HG03159 (cell line): ENCODE measurements at regions not wholly inside any gene's neighbourhood (a gene's known extent, or its start where the extent isn't known, plus 50 kb on each side); places are given as distances from the start of the nearest gene placed in this dataset.

Experiments used
- ATAC-seq: cut with Tn5 transposase; IDR thresholded peaks from one replicate; pipeline ENCODE4 v1.9.1; 2021; ENCODE audit warnings: mild to moderate bottlenecking, moderate library complexity; ENCODE audit not compliant: unreplicated experiment

DNA sequence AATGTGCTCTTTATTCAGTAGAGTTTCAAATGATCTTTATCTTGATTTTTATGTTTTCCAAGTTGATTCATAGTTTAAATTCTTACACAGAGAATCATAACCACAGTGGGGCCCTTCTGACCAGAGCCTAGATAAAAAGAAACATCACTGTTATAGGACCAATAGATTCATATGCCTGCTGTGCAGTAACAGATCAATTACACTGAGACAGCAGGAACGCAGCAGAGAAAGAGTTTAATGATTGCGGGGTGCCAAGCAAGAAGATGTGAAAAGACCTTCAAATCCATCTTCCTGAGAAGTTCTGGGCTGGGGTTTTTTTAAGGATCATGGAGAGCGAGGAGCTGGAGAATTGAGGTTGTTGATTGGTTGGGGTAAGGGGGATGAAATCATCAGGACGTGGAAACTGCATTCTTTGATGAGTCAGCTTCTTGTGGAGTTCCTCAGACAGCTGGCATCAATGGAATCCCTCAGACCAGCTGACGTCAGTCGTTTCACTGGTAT, 346.6 kb downstream of the TBC1D4 start:
- ATAC-seq: no peak

DNA sequence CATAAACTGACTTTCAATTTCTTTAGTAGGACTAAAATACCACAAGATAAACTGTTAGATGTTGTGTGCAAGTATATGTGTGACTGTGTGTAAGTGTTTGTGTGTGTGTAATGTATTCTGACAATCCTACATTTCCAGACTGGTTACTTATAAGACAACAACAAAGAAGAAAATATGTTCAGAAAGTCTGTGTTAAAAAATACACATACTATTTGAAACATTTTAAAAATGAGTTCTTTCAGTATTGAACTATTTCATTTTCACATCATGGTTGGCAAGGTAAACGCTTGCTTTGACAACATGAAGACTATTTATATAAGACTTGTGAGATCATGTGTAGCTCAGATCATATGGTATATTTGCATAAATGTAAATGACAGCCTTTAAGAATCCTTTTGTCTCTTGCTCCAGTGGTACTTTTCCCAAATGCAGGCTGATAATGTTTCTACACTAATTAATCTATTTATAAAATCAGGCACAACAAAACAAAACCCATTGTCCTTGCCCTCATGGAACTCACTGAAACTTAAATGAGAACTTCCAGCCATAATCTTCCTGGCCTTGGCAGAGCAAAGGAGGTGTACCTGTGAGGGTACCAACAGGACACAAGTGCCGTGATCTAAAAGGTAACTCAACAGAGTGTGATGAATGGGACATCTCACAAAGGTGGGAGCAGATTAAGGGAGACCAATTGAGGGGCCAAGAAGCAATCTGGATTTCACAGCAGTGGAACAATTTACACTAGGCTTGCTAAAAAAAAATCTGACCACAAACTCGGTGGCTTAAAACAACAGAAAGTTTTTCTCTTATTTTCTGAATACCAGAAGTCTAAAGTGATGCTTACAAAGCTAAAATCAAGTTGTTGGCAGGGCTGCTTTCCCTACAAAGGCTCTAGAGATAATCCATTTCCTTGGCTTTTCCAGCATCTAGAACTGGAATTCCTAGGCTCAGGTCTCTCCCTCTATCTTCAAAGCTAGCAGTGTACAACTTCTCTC, 349.0 kb downstream of the TBC1D4 start:
- no peak for ATAC-seq

DNA sequence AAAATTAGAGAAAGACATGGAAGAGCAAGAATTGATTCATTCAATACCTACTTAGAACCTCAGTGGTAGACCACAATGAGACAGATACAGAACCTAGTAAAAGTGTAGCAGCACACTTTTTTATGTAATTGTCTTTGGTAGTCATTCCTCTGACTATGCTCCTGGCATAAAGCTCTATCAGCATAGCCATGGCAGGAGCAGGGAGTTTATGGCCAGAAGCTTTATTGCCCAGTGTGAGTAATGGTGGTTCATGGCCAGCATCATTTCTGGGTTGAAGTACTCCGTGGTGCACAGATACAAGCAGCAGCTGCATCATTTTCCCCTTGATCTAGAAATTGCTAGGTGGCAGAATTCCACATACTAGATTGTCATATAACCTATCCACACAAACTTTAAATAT, 352.6 kb downstream of the TBC1D4 start:
- ATAC-seq: no peak

DNA sequence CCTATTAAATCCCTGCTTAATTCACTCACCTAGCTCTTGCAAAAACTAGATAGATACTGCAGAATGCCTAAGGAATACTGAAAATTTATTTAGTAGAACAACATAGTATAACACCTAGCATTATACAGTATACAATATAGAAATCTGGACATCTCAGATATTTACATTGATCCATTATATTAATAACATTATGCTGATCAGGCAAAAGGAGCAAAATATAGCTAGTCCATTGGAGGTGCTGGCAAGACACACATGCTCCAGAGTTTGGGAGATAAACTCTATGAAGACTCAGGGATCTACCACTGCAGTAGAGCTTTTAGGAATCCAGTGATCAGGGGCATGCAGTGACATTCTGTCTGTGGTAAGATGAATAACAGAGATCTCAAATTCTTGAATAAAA, 357.6 kb downstream of the TBC1D4 start:
- ATAC-seq: no peak

DNA sequence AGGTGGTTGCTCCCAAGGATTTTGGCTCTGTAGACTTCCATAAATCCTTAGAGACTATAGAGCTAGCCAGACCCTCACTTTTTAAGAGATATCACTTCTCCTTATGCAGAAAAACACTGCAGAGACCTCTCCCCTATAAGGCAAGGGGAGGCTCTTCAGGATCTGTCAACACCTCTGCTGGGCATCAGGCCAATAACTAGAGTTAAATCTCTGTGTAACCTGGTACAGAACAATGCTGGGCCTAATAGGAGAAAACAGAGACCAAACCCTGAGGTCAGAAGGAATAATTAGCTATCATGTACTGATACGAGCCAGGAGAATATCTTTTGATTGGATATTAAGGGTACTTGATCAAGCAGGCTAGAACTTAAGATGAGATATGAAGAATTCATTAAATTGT, 358.5 kb downstream of the TBC1D4 start:
- ATAC-seq: no peak

DNA sequence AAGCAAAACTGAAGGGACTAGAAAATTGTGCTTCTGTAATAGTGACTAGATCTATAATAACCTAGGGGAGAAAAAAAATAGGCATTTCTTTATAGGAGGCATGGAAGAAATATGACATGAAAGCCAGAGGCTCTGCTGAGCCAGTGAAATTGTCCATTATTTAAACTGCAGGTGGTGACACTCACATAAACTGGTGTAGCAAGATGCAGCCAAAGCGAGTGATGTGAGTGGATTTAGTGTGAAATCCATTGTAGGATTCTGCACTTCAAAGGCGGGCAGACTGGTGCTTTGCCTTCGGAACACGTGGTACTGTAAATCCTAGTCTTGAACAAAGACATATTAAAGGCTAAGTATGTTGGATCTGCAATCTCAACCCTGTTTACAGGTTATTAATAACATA, 361.9 kb downstream of the TBC1D4 start:
- no peak for ATAC-seq

DNA sequence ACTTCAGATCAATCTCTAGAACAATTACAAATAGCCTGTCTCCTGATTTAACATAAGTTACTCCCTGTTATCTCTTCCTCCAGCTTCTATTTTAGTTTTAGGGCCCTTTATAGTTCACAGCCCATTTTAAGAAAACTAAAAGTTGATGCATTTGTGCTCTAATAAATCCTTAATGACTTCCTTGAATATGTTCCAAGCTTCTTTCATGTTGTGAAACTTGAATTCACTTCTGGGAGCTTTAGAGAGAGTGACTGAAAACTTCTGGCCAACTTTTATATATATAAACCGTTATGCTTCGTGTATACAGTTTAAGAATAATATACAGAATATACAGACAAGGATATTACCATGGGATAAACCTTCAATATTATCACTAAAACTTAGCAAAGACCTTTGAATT, 366.8 kb downstream of the TBC1D4 start:
- ATAC-seq: no peak

DNA sequence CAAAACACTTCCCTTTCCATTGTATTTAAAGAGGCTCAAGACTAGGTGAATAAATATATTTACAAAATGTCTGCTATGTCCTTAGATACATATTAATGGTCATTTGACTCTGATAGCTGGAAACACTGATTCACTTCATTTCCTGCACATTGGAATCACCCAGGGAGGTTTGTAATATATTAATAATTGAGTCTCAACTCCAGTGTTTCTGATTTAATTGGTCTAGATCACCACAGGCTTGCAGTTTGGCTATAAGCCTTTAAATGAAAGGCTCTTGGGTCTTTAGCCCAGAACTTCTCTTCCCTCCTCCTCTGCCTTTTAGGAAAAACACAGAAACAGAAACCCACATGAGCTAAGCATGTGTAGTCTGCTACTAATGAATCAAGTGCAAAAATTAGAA, 378.0 kb downstream of the TBC1D4 start:
- ATAC-seq: no peak

DNA sequence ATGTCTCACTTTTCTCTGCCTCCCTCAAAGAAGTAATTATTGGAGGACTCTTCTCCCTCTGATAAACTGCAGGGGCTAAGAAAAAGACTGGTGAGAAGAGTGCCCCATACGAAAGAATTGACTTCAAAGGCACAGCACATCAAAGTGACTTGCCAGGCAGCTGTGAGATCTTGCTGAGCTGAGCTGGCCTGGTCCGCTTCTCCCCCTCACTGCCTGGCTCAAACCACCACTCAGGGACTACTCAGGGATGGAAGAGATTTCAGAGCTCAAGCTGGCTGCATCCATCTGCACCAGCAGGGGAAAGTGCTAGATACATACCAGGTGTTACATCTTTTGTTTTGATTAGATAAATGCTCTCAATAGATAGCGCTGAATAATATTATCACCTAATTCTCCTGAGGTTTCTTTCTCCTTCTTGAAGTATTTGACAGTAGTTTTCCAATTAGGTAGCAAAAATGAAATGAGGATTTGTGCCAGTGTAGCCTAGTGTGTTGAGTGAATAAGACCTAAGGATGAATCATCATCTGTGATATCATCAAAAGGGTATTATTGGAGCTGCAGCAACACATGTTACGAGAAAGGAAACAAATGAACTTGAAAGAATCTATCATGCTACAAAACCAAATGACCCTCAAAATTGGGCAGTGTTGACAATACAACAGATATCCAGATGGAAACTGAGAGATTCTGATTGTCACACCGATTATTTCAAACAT, 379.8 kb downstream of the TBC1D4 start:
- no peak for ATAC-seq

DNA sequence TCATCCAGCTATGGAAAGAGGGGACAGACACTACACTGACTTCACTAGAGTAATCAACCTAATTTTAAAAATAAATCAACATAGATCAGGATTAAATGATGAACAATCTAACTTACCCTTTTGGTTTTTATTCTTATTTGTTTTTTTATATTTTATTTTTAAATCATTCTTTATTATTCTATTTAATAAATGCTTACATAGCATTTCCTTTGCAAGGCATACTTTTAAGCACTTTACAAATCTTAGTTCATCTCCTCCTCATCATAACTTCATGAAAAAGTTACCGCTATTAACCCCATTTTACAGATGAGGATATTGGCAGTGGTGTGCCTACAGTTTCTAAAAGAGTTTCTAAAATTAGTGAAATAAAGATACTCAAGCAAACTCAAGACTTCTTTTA, 380.6 kb downstream of the TBC1D4 start:
- no peak for ATAC-seq

DNA sequence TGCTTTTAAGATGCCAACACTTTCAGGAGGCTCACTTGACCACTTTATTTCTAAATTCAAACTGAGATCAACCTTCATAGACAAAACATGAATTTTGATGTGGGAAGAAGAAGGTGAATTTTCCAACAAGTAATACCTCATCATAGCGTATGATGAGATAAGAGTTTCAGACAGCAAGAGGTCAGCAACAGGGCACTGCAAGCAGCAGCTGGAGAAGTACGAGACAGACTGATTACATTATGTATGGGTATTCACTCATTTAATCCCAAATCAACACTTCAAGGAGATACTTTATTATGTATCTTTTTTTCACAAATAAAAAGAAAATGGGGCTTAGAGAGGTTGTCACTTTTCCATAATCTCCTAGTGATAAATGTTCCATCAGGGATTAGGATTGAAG, 389.8 kb downstream of the TBC1D4 start:
- no peak for ATAC-seq

DNA sequence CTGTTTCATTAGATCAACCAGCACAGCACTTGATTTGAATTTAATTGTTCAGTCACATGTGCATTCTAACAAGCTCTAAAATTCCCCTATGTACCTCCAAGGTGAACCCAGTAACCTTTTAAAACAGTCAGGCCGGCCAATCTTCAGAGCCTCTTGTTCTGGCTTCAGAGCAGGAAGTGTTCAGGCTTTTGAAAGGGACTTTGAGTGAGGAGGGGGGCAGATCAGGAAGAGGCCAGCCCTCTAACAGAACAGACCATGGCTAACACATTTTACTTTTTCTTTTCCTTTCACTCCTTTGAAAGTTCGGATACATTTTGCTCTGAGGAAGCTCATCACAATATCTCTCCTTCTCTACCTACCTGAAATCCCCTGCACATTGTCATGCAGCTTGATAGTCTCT, 390.3 kb downstream of the TBC1D4 start:
- no peak for ATAC-seq

DNA sequence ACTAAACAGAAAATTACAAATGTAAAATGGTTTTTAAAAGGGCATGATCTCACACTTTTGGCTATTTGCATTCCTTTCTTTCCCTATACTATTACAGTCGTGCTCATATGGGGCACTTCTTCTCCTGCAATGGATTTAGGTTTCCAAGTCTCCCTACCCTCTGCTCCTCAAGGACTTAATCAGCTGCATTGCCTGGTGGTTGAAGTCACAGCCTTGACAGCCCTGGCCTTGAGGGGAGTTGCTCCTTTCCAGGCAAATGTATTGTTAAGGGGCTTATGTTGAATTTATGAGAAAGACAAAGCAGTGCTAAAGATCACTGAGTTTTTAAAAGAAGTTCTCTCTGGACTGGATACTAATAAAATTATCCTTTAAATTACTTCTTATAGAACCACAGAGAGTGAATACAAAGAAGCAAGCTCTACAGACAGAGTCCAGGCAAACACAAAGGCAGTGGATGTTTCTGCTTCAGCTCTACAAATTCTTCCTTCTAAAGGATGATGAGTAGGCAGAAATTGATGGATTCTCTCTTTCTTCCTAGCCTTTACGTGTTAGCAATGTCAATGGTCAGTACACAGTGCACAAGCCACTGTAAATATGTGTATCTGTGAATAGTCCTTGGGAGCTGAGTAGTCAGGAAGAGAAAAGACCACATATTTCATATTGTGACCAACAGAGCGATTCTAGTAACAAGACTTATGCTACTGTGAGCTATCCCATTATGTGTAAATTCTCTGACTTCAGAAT, 390.9 kb downstream of the TBC1D4 start:
- no peak for ATAC-seq

DNA sequence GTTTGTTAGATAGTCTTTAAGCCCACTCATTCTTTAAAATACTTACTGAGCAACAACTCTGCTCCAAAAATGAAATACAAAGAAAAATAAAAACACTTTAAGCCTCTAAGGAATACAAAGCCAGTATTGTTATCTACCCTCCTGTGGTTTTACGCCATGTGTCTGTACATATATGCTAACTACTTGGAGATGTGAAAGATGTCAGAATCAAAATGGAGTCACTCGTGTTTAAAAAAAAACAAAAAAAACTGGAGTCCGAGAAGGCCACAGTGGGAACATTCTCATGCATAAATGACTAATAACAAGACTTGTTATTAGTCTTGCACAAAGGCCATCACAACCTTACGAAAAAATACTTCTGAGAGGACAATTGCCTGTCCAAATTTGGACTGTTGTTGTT, 393.1 kb downstream of the TBC1D4 start:
- no peak for ATAC-seq

DNA sequence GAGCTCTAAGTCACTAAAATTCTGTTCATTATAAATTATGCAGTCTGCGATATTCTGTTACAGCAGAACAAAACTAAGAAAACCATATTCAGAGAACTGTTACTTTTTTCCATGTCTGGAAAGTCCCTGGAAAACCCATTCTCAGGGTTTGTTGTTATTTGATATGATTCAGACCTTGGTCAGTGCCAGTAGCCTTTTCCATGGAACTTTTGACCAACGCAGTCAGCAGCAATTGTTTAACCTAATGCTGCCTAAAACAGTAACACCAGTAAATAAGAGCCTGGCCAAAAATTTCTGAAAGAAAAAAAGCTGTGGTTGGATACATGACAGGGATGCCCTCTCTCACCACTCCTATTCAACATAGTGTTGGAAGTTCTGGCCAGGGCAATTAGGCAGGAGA, 402.7 kb downstream of the TBC1D4 start:
- ATAC-seq: no peak

DNA sequence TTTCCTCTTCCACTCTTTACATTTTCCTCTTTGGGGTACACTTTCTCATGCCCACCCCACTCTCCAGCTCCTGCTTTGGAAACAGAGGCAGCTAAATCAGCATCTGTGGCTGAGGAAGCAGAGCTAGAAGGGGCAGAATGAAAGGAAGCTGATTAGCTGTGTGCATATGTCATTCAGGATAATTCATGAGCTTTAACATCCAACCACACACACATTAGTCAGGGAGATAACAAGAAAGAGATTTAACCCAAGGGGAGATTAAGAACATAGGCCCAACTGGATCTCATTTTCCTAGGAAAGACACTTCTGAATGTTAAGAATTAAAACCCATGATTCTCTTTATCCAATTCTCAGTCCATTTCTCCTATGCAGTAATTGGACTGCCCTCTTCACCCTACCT, 405.5 kb downstream of the TBC1D4 start:
- no peak for ATAC-seq

DNA sequence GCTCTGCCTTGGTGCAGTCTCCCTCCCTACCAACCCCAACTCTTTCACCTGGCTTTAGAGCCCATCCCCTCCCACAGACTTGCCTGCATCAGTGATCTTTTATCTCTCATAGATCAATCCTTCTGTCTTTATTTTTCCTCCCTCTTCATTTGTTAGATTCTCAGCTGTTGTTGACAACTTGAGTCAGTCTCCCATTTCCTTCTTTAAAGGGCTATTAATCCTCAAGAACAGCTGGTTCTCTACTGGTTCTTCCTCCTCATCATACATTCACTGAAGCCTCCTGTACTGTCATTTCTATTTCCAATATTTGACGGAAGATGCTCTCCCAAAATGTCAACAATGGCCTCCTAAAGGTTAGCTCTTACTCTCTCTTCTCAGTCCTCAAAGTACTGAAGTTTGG, 408.2 kb downstream of the TBC1D4 start:
- ATAC-seq: no peak

DNA sequence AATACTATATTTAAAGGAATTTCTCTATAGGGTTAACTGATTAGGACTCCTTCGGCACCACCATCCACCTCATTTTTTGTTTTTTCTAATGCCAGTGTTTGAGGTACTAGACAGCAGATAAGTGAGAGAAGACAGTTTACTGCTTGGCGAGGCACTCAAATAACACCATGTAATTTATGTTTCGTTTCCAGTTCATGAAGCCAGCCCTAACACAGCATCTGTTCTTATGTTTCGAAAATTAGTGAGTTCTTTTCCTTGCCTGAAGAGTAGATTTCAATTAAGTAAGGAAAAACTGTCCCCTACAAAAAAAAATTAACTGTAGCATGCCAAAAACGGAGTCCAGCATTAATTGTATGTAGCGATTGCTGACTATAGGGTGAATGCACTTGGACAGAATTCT, 409.1 kb downstream of the TBC1D4 start:
- no peak for ATAC-seq

DNA sequence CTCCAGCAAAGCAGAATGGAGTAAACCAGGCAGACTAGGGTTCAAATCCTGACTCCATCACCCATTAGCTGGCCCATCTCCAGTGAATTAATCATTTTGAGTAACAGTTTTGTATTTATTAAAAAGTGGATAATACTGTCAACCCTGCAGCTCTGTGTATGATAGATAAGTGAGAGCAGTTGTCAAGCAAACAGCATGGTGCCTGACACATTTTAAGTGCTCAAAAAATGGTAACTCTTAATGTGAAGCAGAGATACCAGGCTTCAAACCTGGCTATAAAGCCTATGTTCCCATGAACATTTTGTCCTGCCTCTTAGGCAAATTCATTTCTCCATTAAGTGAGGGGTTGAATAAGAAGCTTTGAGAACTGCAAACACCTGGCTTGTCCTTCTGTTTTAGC, 409.6 kb downstream of the TBC1D4 start:
- ATAC-seq: no peak

DNA sequence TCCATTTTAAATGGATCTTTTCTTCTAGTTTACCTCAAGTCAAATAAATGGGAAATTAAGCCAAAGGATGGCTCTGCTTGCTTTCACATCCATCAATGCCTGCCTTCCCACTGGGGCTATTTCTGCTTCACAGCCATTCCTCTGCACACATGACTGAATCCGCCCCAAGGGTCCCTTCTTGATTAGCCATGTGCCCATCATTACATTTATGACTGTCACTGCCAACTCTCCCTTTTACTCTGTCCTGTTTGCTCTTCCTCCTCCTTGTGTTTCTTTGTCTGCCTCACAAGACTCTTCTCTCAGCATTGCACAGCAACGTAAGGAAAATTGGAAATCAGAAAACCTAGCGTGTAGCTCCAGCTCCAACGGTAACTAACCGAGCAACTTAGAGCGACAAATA, 410.2 kb downstream of the TBC1D4 start:
- no peak for ATAC-seq

DNA sequence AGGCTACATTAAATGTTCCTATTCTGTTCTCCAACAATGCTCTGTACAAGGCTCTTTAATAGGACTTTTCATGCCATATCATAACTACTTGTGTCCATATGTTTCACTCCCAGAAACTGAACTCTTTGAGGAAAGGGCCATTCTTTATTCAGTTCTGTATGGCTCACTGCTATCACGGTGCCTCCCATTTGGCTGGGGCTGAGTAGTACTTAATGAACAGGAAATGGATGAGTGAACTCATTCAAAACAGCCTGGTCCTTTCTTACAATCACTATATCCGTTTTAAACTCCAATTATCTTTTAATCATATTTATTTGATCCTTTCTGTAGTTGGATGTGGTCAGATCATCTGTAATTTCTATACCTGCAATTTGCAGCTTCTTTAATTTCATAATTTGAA, 410.6 kb downstream of the TBC1D4 start:
- ATAC-seq: no peak
